IgD-negative memory B cell (primary cell): ENCODE measurements at regions not wholly inside any gene's neighbourhood (a gene's known extent, or its start where the extent isn't known, plus 50 kb on each side); places are given as distances from the start of the nearest gene placed in this dataset.
A peak's percentile ranks its signal among the peaks of the same experiment; 100 is the strongest.

Experiments
- H3K27ac Mint-ChIP-seq, 3 donors: one replicate each; pipeline ENCODE4 v1.8.0; 2020 to 2022; ENCODE audit warnings: mild to moderate bottlenecking in 3 of 3, mixed read lengths in 3 of 3, moderate library complexity in 1 of 3
- H3K27me3 Mint-ChIP-seq: one replicate; pipeline ENCODE4 v1.8.0; 2021; ENCODE audit warnings: mixed read lengths
- H3K36me3 Mint-ChIP-seq: one replicate; pipeline ENCODE4 v1.8.0; 2020; ENCODE audit warnings: mild to moderate bottlenecking, mixed read lengths
- H3K4me1 Mint-ChIP-seq, 3 donors: one replicate each; pipeline ENCODE4 v1.8.0; 2020 to 2022; ENCODE audit warnings: mixed read lengths in 3 of 3, mild to moderate bottlenecking in 1 of 3
- H3K4me3 Mint-ChIP-seq, 4 donors: one replicate each; pipeline ENCODE4 v1.8.0; 2020 to 2022; ENCODE audit warnings: mild to moderate bottlenecking in 4 of 4, mixed read lengths in 4 of 4, moderate library complexity in 3 of 4
- H3K9me3 Mint-ChIP-seq, 3 donors: one replicate each; pipeline ENCODE4 v1.8.0; 2020 to 2021; ENCODE audit warnings: mixed read lengths in 3 of 3, mild to moderate bottlenecking in 1 of 3

- Mint-ChIP-seq H3K36me3 (no peaks in the 10 kb centered on the region), H3K4me3 (no peak overlapping the region), H3K9me3 (peaks cover 0 to 3% (median 3%) of the 10 kb centered on the region in 3 donors), H3K27ac (no peak overlapping the region), H3K27me3 (peaks cover 1% of the 10 kb centered on the region), H3K4me1 (peaks cover 0 to 7% (median 0%) of the 10 kb centered on the region in 3 donors)
Measured at GRCh38 chr13:22085001-22085400, 414.1 kb downstream of the FGF9 start.

- H3K4me3 Mint-ChIP-seq = no peak overlapping the region
- no peaks in the 10 kb centered on the region for H3K36me3 Mint-ChIP-seq
- H3K4me1 Mint-ChIP-seq = peaks cover 0 to 6% (median 0%) of the 10 kb centered on the region in 3 donors
- no peak overlapping the region for H3K27ac Mint-ChIP-seq
- H3K9me3 Mint-ChIP-seq = peaks cover 0 to 3% (median 3%) of the 10 kb centered on the region in 3 donors
- H3K27me3 Mint-ChIP-seq = peaks cover 1% of the 10 kb centered on the region
Measured at GRCh38 chr13:22086597-22087330, 415.9 kb downstream of the FGF9 start.

- Mint-ChIP-seq H3K4me1 (peaks cover 0 to 6% (median 5%) of the 10 kb centered on the region in 3 donors), H3K4me3 (no peak overlapping the region), H3K36me3 (no peaks in the 10 kb centered on the region), H3K9me3 (peaks cover 0 to under 1% (median 0%) of the 10 kb centered on the region in 3 donors), H3K27me3 (peaks cover 1% of the 10 kb centered on the region), H3K27ac (no peak overlapping the region)
Measured at GRCh38 chr13:22090106-22090505, 419.2 kb downstream of the FGF9 start.

GRCh38 chr13:22091222-22091970, 420.5 kb downstream of the FGF9 start:
- H3K9me3 Mint-ChIP-seq = peaks cover 0 to 2% (median 0%) of the 10 kb centered on the region in 3 donors
- peaks cover 2% of the 10 kb centered on the region for H3K27me3 Mint-ChIP-seq
- H3K4me1 Mint-ChIP-seq = peaks cover 0 to 6% (median 5%) of the 10 kb centered on the region in 3 donors
- no peak overlapping the region for H3K27ac Mint-ChIP-seq
- peak overlapping the region in 1 of 4 donors; percentile 48 for H3K4me3 Mint-ChIP-seq
- no peaks in the 10 kb centered on the region for H3K36me3 Mint-ChIP-seq

- peaks cover 0 to 6% (median 5%) of the 10 kb centered on the region in 3 donors for H3K4me1 Mint-ChIP-seq
- H3K36me3 Mint-ChIP-seq = no peaks in the 10 kb centered on the region
- no peak overlapping the region for H3K27ac Mint-ChIP-seq
- H3K9me3 Mint-ChIP-seq = peaks cover 0 to 2% (median 0%) of the 10 kb centered on the region in 3 donors
- peaks cover 2% of the 10 kb centered on the region for H3K27me3 Mint-ChIP-seq
- H3K4me3 Mint-ChIP-seq = peak overlapping the region in 1 of 4 donors; percentile 48
Measured at GRCh38 chr13:22091971-22092300, 421.1 kb downstream of the FGF9 start.

- Mint-ChIP-seq H3K27ac (no peak overlapping the region), H3K36me3 (no peaks in the 10 kb centered on the region), H3K9me3 (peaks cover 0 to 2% (median 0%) of the 10 kb centered on the region in 3 donors), H3K4me1 (peaks cover 0 to 6% (median 5%) of the 10 kb centered on the region in 3 donors), H3K4me3 (no peak overlapping the region), H3K27me3 (peaks cover 2% of the 10 kb centered on the region)
Measured at GRCh38 chr13:22092791-22093560, 422.1 kb downstream of the FGF9 start.

- peaks cover 2% of the 10 kb centered on the region for H3K27me3 Mint-ChIP-seq
- no peak overlapping the region for H3K4me3 Mint-ChIP-seq
- no peaks in the 10 kb centered on the region for H3K36me3 Mint-ChIP-seq
- H3K4me1 Mint-ChIP-seq = peaks cover 0 to 6% (median 5%) of the 10 kb centered on the region in 3 donors
- peaks cover 0 to 13% (median 4%) of the 10 kb centered on the region in 3 donors for H3K9me3 Mint-ChIP-seq
- H3K27ac Mint-ChIP-seq = peak overlapping the region in 1 of 3 donors; percentile 43
Measured at GRCh38 chr13:22095794-22096193, 424.9 kb downstream of the FGF9 start.

GRCh38 chr13:22099585-22099984, 428.7 kb downstream of the FGF9 start:
- no peak overlapping the region for H3K4me3 Mint-ChIP-seq
- no peak overlapping the region for H3K27ac Mint-ChIP-seq
- peaks cover 0 to 3% (median 1%) of the 10 kb centered on the region in 3 donors for H3K4me1 Mint-ChIP-seq
- no peaks in the 10 kb centered on the region for H3K36me3 Mint-ChIP-seq
- peaks cover 2% of the 10 kb centered on the region for H3K27me3 Mint-ChIP-seq
- H3K9me3 Mint-ChIP-seq = peaks cover 0 to 14% (median 4%) of the 10 kb centered on the region in 3 donors

- no peak overlapping the region for H3K4me3 Mint-ChIP-seq
- H3K4me1 Mint-ChIP-seq = peaks cover 0 to 3% (median 1%) of the 10 kb centered on the region in 3 donors
- peaks cover 1% of the 10 kb centered on the region for H3K27me3 Mint-ChIP-seq
- H3K36me3 Mint-ChIP-seq = no peaks in the 10 kb centered on the region
- no peak overlapping the region for H3K27ac Mint-ChIP-seq
- peaks cover 4 to 17% (median 5%) of the 10 kb centered on the region in 3 donors for H3K9me3 Mint-ChIP-seq
Measured at GRCh38 chr13:22102271-22102670, 431.4 kb downstream of the FGF9 start.

- H3K27ac Mint-ChIP-seq = peak overlapping the region in 1 of 3 donors; percentile 27
Measured at GRCh38 chr13:22103046-22104027, 432.5 kb downstream of the FGF9 start.

GRCh38 chr13:22106058-22106457, 435.2 kb downstream of the FGF9 start:
- H3K27ac Mint-ChIP-seq = no peak overlapping the region

More at GRCh38 chr13:22103046-22104027, 432.5 kb downstream of the FGF9 start:
- peaks cover 1% of the 10 kb centered on the region for H3K27me3 Mint-ChIP-seq
- peaks cover 0 to 5% (median 1%) of the 10 kb centered on the region in 3 donors for H3K4me1 Mint-ChIP-seq
- H3K9me3 Mint-ChIP-seq = peaks cover 4 to 17% (median 5%) of the 10 kb centered on the region in 3 donors
- no peaks in the 10 kb centered on the region for H3K36me3 Mint-ChIP-seq
- no peak overlapping the region for H3K4me3 Mint-ChIP-seq

GRCh38 chr13:22107549-22107948, 436.7 kb downstream of the FGF9 start:
- peaks cover 0 to 12% (median 1%) of the 10 kb centered on the region in 3 donors for H3K4me1 Mint-ChIP-seq

More at GRCh38 chr13:22106058-22106457, 435.2 kb downstream of the FGF9 start:
- Mint-ChIP-seq H3K27me3 (peaks cover 1% of the 10 kb centered on the region), H3K9me3 (peaks cover 2 to 5% (median 4%) of the 10 kb centered on the region in 3 donors), H3K4me1 (peaks cover 0 to 6% (median 1%) of the 10 kb centered on the region in 3 donors), H3K36me3 (peaks cover 2% of the 10 kb centered on the region), H3K4me3 (no peak overlapping the region)

GRCh38 chr13:22108283-22108942, 437.5 kb downstream of the FGF9 start:
- Mint-ChIP-seq H3K27ac (no peak overlapping the region), H3K4me1 (peaks cover 0 to 15% (median 6%) of the 10 kb centered on the region in 3 donors), H3K27me3 (peaks cover 1% of the 10 kb centered on the region), H3K9me3 (peaks cover 2 to 5% (median 4%) of the 10 kb centered on the region in 3 donors), H3K36me3 (peaks cover 6% of the 10 kb centered on the region), H3K4me3 (no peak overlapping the region)

More at GRCh38 chr13:22107549-22107948, 436.7 kb downstream of the FGF9 start:
- no peak overlapping the region for H3K27ac Mint-ChIP-seq
- peaks cover 6% of the 10 kb centered on the region for H3K36me3 Mint-ChIP-seq
- peaks cover 1% of the 10 kb centered on the region for H3K27me3 Mint-ChIP-seq
- no peak overlapping the region for H3K4me3 Mint-ChIP-seq
- peaks cover 2 to 5% (median 4%) of the 10 kb centered on the region in 3 donors for H3K9me3 Mint-ChIP-seq
